Liver (tissue), 3 donors: ENCODE measurements at regions not wholly inside any gene's neighbourhood (a gene's known extent, or its start where the extent isn't known, plus 50 kb on each side); places are given as distances from the start of the nearest gene placed in this dataset.

Source experiments
- FOXA2 ChIP-seq: IDR thresholded peaks from 2 replicates; pipeline ENCODE4 v1.6.1; 2016; ENCODE audit warnings: antibody characterized with exemption
- GABPA ChIP-seq, 2 donors: IDR thresholded peaks in 1 of 2; conservative IDR thresholded peaks in 1 of 2; 2 replicates each; pipeline ENCODE4 v1.6.1; 2016; ENCODE audit warnings: antibody characterized with exemption in 2 of 2, mild to moderate bottlenecking in 1 of 2, moderate library complexity in 1 of 2
- HNF4G ChIP-seq: IDR thresholded peaks from 2 replicates; pipeline ENCODE4 v1.6.1; 2016; ENCODE audit warnings: antibody characterized with exemption
- MAX ChIP-seq: IDR thresholded peaks from 2 replicates; pipeline ENCODE4 v1.6.1; 2016; ENCODE audit warnings: antibody characterized with exemption
- NR2F2 ChIP-seq: IDR thresholded peaks from 2 replicates; pipeline ENCODE4 v1.6.1; 2016; ENCODE audit warnings: antibody characterized with exemption
- RAD21 ChIP-seq, 2 donors: IDR thresholded peaks; 2 replicates each; pipeline ENCODE4 v1.6.1; 2016; ENCODE audit warnings: antibody characterized with exemption in 2 of 2, mild to moderate bottlenecking in 2 of 2
- SP1 ChIP-seq: IDR thresholded peaks from 2 replicates; pipeline ENCODE4 v1.6.1; 2018; ENCODE audit warnings: antibody characterized with exemption, mild to moderate bottlenecking
- TF ChIP-seq, protein P1 (sequence below): fragments of 150-350 bp; IDR thresholded peaks from 2 replicates; pipeline ENCODE4 v1.5.1; 2017; ENCODE audit warnings: improper control_type of control experiment, low read depth, low read length; ENCODE audit not compliant: missing input control
- TF ChIP-seq, protein P2 (sequence below): IDR thresholded peaks from 2 replicates; pipeline ENCODE4 v1.6.1; 2016; ENCODE audit warnings: antibody characterized with exemption
- TF ChIP-seq, protein P3 (sequence below): IDR thresholded peaks from 2 replicates; pipeline ENCODE4 v1.6.1; 2016; ENCODE audit warnings: antibody characterized with exemption
- donor health status: healthy.
- donor health status: healthy.

DNA sequence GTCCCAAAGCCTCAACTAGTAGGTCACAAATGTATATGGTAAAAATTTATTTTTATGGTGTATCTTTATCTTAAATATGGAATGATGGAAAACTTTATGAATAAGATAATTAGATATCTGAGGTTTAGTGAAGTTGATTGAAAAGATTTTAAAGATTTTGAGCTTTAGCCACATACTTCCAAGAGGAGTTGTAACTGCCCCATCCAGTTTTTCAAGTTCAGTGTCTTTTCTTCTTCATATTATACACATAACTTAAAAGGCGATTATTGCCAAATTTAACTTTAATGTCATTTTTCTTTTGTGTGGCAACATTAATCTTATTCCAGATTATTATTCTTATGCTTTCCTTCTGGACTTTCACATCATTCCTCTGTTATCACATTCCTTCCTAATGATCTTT, 266.4 kb downstream of the TINAG start:
- TF ChIP-seq NR2F2 (no peak), GABPA (IDR thresholded peaks at IDR 0.05 in 1 of 2, conservative IDR thresholded peaks at IDR 0.05 in 1 of 2) (no peak), RAD21 (IDR thresholded peaks at IDR 0.05) (no peak), MAX (no peak), FOXA2 (no peak), SP1 (no peak), HNF4G (no peak)
- TF ChIP-seq, protein P1, sequence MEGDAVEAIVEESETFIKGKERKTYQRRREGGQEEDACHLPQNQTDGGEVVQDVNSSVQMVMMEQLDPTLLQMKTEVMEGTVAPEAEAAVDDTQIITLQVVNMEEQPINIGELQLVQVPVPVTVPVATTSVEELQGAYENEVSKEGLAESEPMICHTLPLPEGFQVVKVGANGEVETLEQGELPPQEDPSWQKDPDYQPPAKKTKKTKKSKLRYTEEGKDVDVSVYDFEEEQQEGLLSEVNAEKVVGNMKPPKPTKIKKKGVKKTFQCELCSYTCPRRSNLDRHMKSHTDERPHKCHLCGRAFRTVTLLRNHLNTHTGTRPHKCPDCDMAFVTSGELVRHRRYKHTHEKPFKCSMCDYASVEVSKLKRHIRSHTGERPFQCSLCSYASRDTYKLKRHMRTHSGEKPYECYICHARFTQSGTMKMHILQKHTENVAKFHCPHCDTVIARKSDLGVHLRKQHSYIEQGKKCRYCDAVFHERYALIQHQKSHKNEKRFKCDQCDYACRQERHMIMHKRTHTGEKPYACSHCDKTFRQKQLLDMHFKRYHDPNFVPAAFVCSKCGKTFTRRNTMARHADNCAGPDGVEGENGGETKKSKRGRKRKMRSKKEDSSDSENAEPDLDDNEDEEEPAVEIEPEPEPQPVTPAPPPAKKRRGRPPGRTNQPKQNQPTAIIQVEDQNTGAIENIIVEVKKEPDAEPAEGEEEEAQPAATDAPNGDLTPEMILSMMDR, result no peak
- TF ChIP-seq, protein P2, sequence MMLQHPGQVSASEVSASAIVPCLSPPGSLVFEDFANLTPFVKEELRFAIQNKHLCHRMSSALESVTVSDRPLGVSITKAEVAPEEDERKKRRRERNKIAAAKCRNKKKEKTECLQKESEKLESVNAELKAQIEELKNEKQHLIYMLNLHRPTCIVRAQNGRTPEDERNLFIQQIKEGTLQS, result no peak
- TF ChIP-seq, protein P3, sequence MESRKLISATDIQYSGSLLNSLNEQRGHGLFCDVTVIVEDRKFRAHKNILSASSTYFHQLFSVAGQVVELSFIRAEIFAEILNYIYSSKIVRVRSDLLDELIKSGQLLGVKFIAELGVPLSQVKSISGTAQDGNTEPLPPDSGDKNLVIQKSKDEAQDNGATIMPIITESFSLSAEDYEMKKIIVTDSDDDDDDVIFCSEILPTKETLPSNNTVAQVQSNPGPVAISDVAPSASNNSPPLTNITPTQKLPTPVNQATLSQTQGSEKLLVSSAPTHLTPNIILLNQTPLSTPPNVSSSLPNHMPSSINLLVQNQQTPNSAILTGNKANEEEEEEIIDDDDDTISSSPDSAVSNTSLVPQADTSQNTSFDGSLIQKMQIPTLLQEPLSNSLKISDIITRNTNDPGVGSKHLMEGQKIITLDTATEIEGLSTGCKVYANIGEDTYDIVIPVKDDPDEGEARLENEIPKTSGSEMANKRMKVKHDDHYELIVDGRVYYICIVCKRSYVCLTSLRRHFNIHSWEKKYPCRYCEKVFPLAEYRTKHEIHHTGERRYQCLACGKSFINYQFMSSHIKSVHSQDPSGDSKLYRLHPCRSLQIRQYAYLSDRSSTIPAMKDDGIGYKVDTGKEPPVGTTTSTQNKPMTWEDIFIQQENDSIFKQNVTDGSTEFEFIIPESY, result no peak
